OCI-LY3 (cell line): ENCODE measurements at regions not wholly inside any gene's neighbourhood (a gene's known extent, or its start where the extent isn't known, plus 50 kb on each side); places are given as distances from the start of the nearest gene placed in this dataset.

Source experiments
- CTCF ChIP-seq: fragments of 200-600, 300-600 bp; sonication (generic); IDR thresholded peaks from 2 replicates; pipeline ENCODE4 v1.5.1; 2014; ENCODE audit warnings: antibody characterized with exemption, low read length, low read depth
- EZH2phosphoT487 ChIP-seq: fragments of 200-600 bp; shearing (Covaris generic); IDR thresholded peaks from 2 replicates; pipeline ENCODE4 v1.6.1; 2018; ENCODE audit warnings: antibody characterized with exemption, mixed run types, low read depth

GRCh38 chr3:61357902-61358301, 106.7 kb upstream of the FHIT start:
- TF ChIP-seq CTCF = no peak
- no peak for TF ChIP-seq EZH2phosphoT487
